Glutamatergic neuron (in vitro differentiated cells): ENCODE measurements at regions not wholly inside any gene's neighbourhood (a gene's known extent, or its start where the extent isn't known, plus 50 kb on each side); places are given as distances from the start of the nearest gene placed in this dataset.

Experiments used
- DNase-seq: peaks from one replicate; pipeline ENCODE4 v3.0.0; 2022
- H3K27ac Mint-ChIP-seq: one replicate; pipeline ENCODE4 v1.8.0; 2020; ENCODE audit warnings: mild to moderate bottlenecking, mixed read lengths, inconsistent platforms; ENCODE audit not compliant: unreplicated experiment
- H3K27me3 Mint-ChIP-seq: one replicate; pipeline ENCODE4 v1.8.0; 2020; ENCODE audit warnings: mild to moderate bottlenecking, moderate library complexity, mixed read lengths, inconsistent platforms; ENCODE audit not compliant: unreplicated experiment
- H3K36me3 Mint-ChIP-seq: one replicate; pipeline ENCODE4 v1.8.0; 2020; ENCODE audit warnings: mild to moderate bottlenecking, mixed read lengths, inconsistent platforms; ENCODE audit not compliant: unreplicated experiment
- H3K4me1 Mint-ChIP-seq: one replicate; pipeline ENCODE4 v1.8.0; 2020; ENCODE audit warnings: mild to moderate bottlenecking, low read depth, mixed read lengths, inconsistent platforms; ENCODE audit not compliant: unreplicated experiment
- H3K4me3 Mint-ChIP-seq: one replicate; pipeline ENCODE4 v1.8.0; 2020; ENCODE audit warnings: mild to moderate bottlenecking, mixed read lengths, inconsistent platforms; ENCODE audit not compliant: unreplicated experiment
- H3K9me3 Mint-ChIP-seq: one replicate; pipeline ENCODE4 v1.8.0; 2020; ENCODE audit warnings: mild to moderate bottlenecking, moderate library complexity, mixed read lengths, inconsistent platforms; ENCODE audit not compliant: unreplicated experiment
- TF ChIP-seq, protein P1 (sequence below): fragments of 200-600 bp; sonication (generic); IDR thresholded peaks from one replicate; pipeline ENCODE4 v1.5.0; 2021; ENCODE audit not compliant: partially characterized antibody, unreplicated experiment

DNA sequence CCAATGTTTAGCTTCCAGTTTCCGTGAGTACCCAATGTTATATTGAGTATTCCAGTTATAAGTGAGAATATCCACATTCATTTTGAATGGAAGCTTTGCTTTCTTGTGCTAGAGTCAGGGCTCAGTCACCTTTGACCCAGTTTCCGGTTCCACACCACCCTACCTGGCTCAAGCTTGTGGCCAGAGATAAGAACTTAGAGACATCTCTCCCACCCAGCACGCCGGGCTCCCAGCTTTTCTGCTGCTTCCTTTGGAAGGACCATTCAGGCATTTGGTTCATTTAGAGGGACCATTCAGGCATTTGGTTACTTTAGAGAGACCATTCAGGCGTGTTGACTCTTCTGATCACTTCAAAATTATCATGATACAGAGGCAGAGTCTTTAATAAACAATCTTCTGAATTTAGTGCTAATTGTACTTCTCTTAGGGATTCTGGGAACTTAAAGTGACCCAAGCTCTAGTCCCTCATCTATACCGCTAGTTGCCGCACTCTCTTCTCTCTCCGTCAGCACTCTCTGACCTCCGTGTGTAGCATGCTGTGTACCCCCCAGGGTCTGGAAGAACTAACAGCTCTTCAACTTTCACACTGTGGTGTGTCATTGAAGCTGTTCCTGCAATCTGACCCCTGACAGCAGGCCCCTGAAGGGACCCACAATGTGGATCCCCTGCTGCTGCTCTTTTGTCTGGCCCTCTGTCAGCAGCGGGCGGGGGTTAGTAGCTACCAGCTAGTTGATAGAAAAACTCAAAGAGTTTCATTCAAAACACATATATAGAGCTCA lies 943.1 kb downstream of the ARAP2 start:
- H3K36me3 Mint-ChIP-seq: no peaks in the 10 kb centered on the region
- no peaks in the 10 kb centered on the region for H3K27me3 Mint-ChIP-seq
- peak; percentile 80 for DNase-seq
- peak overlapping the region; percentile 36 for H3K4me3 Mint-ChIP-seq
- peak overlapping the region; percentile 76 for H3K27ac Mint-ChIP-seq
- TF ChIP-seq, protein P1, sequence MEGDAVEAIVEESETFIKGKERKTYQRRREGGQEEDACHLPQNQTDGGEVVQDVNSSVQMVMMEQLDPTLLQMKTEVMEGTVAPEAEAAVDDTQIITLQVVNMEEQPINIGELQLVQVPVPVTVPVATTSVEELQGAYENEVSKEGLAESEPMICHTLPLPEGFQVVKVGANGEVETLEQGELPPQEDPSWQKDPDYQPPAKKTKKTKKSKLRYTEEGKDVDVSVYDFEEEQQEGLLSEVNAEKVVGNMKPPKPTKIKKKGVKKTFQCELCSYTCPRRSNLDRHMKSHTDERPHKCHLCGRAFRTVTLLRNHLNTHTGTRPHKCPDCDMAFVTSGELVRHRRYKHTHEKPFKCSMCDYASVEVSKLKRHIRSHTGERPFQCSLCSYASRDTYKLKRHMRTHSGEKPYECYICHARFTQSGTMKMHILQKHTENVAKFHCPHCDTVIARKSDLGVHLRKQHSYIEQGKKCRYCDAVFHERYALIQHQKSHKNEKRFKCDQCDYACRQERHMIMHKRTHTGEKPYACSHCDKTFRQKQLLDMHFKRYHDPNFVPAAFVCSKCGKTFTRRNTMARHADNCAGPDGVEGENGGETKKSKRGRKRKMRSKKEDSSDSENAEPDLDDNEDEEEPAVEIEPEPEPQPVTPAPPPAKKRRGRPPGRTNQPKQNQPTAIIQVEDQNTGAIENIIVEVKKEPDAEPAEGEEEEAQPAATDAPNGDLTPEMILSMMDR: no peak
- peaks cover 17% of the 10 kb centered on the region for H3K4me1 Mint-ChIP-seq
- H3K9me3 Mint-ChIP-seq: peaks cover 3% of the 10 kb centered on the region

DNA sequence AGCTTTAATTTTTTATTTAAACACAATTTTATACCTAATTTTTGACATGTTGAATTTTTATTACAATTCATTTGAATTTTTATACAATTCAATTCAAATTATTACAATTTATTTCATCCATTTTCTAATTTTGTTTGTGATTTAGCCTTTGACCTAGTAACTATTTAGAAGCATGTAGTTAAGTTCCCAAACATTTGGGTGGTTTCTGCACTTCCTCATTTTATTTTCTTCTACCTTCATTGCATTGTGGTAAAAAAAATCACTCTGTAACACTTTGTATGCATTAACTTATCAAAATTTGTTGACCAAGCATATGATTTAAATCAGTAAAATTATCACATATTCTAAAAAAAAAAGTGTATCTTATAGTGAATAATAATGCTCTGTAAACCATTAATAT lies 928.9 kb downstream of the ARAP2 start:
- Mint-ChIP-seq H3K9me3 (no peaks in the 10 kb centered on the region), H3K27me3 (no peaks in the 10 kb centered on the region), H3K4me1 (no peaks in the 10 kb centered on the region), H3K27ac (no peak overlapping the region), H3K36me3 (no peaks in the 10 kb centered on the region), H3K4me3 (no peak overlapping the region)
- TF ChIP-seq, protein P1: no peak
- DNase-seq: no peak

DNA sequence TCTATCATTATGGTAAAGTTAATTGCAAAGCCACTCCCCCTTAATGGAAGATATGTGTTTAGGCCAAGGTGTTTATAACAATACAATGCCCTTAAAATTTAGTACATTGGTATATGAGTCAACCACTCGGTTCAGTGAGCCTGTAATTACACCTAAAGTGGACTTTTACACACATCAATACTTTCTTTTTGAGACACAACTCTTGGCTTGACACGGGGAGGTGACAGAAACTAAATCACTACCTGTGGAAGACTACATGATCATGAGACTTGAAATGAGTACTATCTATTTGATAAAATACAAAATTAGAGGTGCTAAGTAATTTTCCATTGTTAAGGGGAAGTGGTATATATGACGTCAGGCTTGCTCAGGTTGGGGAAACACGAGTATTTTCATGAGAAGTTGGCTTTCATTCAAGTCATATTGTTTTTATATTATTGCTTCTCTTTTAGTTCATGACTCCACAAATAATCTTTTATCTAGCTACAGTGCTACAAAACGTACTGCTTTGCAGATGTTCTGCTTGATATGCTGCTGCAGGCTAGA lies 918.3 kb downstream of the ARAP2 start:
- no peaks in the 10 kb centered on the region for H3K27me3 Mint-ChIP-seq
- H3K4me3 Mint-ChIP-seq: no peak overlapping the region
- no peak for DNase-seq
- TF ChIP-seq, protein P1: no peak
- no peaks in the 10 kb centered on the region for H3K9me3 Mint-ChIP-seq
- no peak overlapping the region for H3K27ac Mint-ChIP-seq
- no peaks in the 10 kb centered on the region for H3K4me1 Mint-ChIP-seq
- H3K36me3 Mint-ChIP-seq: no peaks in the 10 kb centered on the region

DNA sequence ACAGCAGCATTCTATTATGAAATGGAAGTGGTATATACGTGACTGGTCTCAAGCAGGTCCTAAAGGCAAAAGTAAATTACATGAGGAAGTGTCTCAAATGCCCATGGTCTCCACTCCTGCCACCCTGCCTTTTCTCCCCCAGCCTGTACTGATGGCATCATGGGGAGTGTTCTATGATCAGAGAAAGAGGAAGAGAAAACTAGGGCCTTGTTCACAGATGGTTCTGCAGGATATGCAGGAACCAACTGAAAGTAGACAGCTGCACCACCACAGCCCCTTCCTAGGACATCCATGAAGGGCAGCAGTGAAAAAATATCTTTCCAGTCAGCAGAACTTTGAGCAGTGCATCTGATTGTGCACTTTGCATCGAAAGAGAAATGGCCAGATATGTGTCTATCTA lies 901.5 kb downstream of the ARAP2 start:
- Mint-ChIP-seq H3K27ac (no peak overlapping the region), H3K4me1 (no peaks in the 10 kb centered on the region), H3K4me3 (no peak overlapping the region), H3K27me3 (no peaks in the 10 kb centered on the region), H3K36me3 (no peaks in the 10 kb centered on the region), H3K9me3 (no peaks in the 10 kb centered on the region)
- TF ChIP-seq, protein P1: no peak
- no peak for DNase-seq

DNA sequence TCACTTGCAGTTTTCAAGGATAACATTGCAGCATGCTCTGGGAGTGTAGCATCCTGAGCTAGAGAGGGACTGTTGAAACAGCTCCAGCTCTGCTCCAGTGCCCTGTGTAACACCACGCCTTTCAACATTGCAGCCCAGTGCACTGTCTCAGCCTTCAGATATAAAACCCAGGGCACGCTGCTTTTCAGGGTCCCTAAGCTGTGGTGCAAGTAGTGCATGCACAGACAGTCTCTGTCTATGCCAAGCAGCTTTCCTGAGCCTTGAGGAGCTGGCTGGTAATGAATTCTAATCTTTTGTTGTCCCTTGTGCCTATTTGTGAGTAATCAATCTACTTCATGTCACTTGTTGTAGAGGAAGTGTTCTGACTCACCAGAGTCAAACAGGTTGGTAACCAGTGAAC lies 897.0 kb downstream of the ARAP2 start:
- no peak overlapping the region for H3K27ac Mint-ChIP-seq
- no peak for DNase-seq
- H3K4me3 Mint-ChIP-seq: no peak overlapping the region
- TF ChIP-seq, protein P1: no peak
- peaks cover 14% of the 10 kb centered on the region for H3K36me3 Mint-ChIP-seq
- H3K9me3 Mint-ChIP-seq: peaks cover 3% of the 10 kb centered on the region
- no peaks in the 10 kb centered on the region for H3K27me3 Mint-ChIP-seq
- no peaks in the 10 kb centered on the region for H3K4me1 Mint-ChIP-seq
